ENCODE measurements at regions not wholly inside any gene's neighbourhood (a gene's known extent, or its start where the extent isn't known, plus 50 kb on each side); places are given as distances from the start of the nearest gene placed in this dataset.

- no peaks in the 10 kb centered on the region for H3K27me3 Mint-ChIP-seq (ENCODE audit: insufficient read depth)
- Histone ChIP-seq H3K9me3 (ENCODE audit: control insufficient read depth, low read length) (no peaks in the 10 kb centered on the region), H3K27me3 (ENCODE audit: control insufficient read depth, insufficient read depth, low read length, poor library complexity, severe bottlenecking) (no peaks in the 10 kb centered on the region), H3K9ac (ENCODE audit: extremely low read depth, low read length, poor library complexity, severe bottlenecking) (no peak overlapping the region), H3K36me3 (ENCODE audit: control insufficient read depth, insufficient read depth, low read length) (no peaks in the 10 kb centered on the region), H3K4me3 (ENCODE audit: low read length) (no peak overlapping the region), H3K4me1 (ENCODE audit: control insufficient read depth, insufficient read depth, low read length) (no peaks in the 10 kb centered on the region), H3K27ac (ENCODE audit: low read depth, low read length) (no peak overlapping the region)
- no peak overlapping the region for H3K27ac Mint-ChIP-seq
- H3K9me3 Mint-ChIP-seq, result peaks cover 4% of the 10 kb centered on the region
- TF ChIP-seq CTCF (conservative IDR thresholded peaks at IDR 0.05), result no peak
- no peak for DNase-seq
- H3K4me3 Mint-ChIP-seq, result no peak overlapping the region
- H3K4me1 Mint-ChIP-seq, result no peaks in the 10 kb centered on the region
- H3K36me3 Mint-ChIP-seq (ENCODE audit: low read depth), result no peaks in the 10 kb centered on the region
Measured at GRCh38 chr1:193712392-193712791, 526.0 kb upstream of the B3GALT2 start.

GRCh38 chr1:193709607-193710006 is 523.2 kb upstream of the B3GALT2 start:
- no peak overlapping the region for H3K4me3 Mint-ChIP-seq
- no peak for DNase-seq
- H3K27me3 ChIP-seq (ENCODE audit: control insufficient read depth, insufficient read depth, low read length, poor library complexity, severe bottlenecking), result no peaks in the 10 kb centered on the region
- H3K4me1 Mint-ChIP-seq, result no peaks in the 10 kb centered on the region
- no peaks in the 10 kb centered on the region for H3K27me3 Mint-ChIP-seq (ENCODE audit: insufficient read depth)
- no peaks in the 10 kb centered on the region for H3K36me3 ChIP-seq (ENCODE audit: control insufficient read depth, insufficient read depth, low read length)
- H3K27ac Mint-ChIP-seq, result no peak overlapping the region
- TF ChIP-seq CTCF (conservative IDR thresholded peaks at IDR 0.05), result no peak
- H3K9ac ChIP-seq (ENCODE audit: extremely low read depth, low read length, poor library complexity, severe bottlenecking), result no peak overlapping the region
- H3K9me3 Mint-ChIP-seq, result no peaks in the 10 kb centered on the region
- H3K36me3 Mint-ChIP-seq (ENCODE audit: low read depth), result no peaks in the 10 kb centered on the region
- 92 to 100% methylated on average over 1 of the region's 1 CpG for WGBS, 2 experiments (ENCODE audit: insufficient coverage in 1 of 2, insufficient read length in 1 of 2)
- no peaks in the 10 kb centered on the region for H3K4me1 ChIP-seq (ENCODE audit: control insufficient read depth, insufficient read depth, low read length)
- no peak overlapping the region for H3K27ac ChIP-seq (ENCODE audit: low read depth, low read length)
- H3K4me3 ChIP-seq (ENCODE audit: low read length), result no peak overlapping the region
- H3K9me3 ChIP-seq (ENCODE audit: control insufficient read depth, low read length), result no peaks in the 10 kb centered on the region

GRCh38 chr1:193707271-193708021 is 521.0 kb upstream of the B3GALT2 start:
- WGBS, 2 experiments (ENCODE audit: insufficient coverage in 1 of 2, insufficient read length in 1 of 2), result 90% methylated on average over 1 of the region's 2 CpGs; no CpG with 5 or more reads in 1 of the 2 experiments
- no peaks in the 10 kb centered on the region for H3K27me3 Mint-ChIP-seq (ENCODE audit: insufficient read depth)
- no peaks in the 10 kb centered on the region for H3K27me3 ChIP-seq (ENCODE audit: control insufficient read depth, insufficient read depth, low read length, poor library complexity, severe bottlenecking)

More at GRCh38 chr1:193707271-193708021, 521.0 kb upstream of the B3GALT2 start:
- Histone ChIP-seq H3K4me3 (ENCODE audit: low read length) (no peak overlapping the region), H3K4me1 (ENCODE audit: control insufficient read depth, insufficient read depth, low read length) (no peaks in the 10 kb centered on the region), H3K9me3 (ENCODE audit: control insufficient read depth, low read length) (no peaks in the 10 kb centered on the region), H3K27ac (ENCODE audit: low read depth, low read length) (no peak overlapping the region), H3K9ac (ENCODE audit: extremely low read depth, low read length, poor library complexity, severe bottlenecking) (no peak overlapping the region), H3K36me3 (ENCODE audit: control insufficient read depth, insufficient read depth, low read length) (no peaks in the 10 kb centered on the region)
- no peak for DNase-seq
- H3K27ac Mint-ChIP-seq, result no peak overlapping the region
- TF ChIP-seq CTCF (conservative IDR thresholded peaks at IDR 0.05), result no peak
- H3K4me3 Mint-ChIP-seq, result no peak overlapping the region
- H3K36me3 Mint-ChIP-seq (ENCODE audit: low read depth), result no peaks in the 10 kb centered on the region
- H3K9me3 Mint-ChIP-seq, result no peaks in the 10 kb centered on the region
- no peaks in the 10 kb centered on the region for H3K4me1 Mint-ChIP-seq
